GM23338 (cell line): ENCODE measurements at regions not wholly inside any gene's neighbourhood (a gene's known extent, or its start where the extent isn't known, plus 50 kb on each side); places are given as distances from the start of the nearest gene placed in this dataset.

Source experiments
- CREB1 ChIP-seq: fragments of 250-450 bp; sonication (Bioruptor Pico); IDR thresholded peaks from 2 replicates; pipeline ENCODE4 v1.5.0; 2020; ENCODE audit warnings: low read depth, mild to moderate bottlenecking, moderate library complexity
- CTCF ChIP-seq, 2 experiments: fragments of 200-600 bp in 1 of 2; sonication (generic) in 1 of 2; conservative IDR thresholded peaks; 2 replicates each; pipeline versions ENCODE4 v1.5.1 to v1.6.1; 2016 to 2017; ENCODE audit warnings: antibody characterized with exemption in 2 of 2, low read depth in 2 of 2, mild to moderate bottlenecking in 2 of 2, moderate library complexity in 1 of 2
- ETS1 ChIP-seq: IDR thresholded peaks from 2 replicates; pipeline ENCODE4 v1.6.1; 2016; ENCODE audit warnings: antibody characterized with exemption
- EZH2 ChIP-seq: fragments of 200-600 bp; sonication (generic); IDR thresholded peaks from one replicate; pipeline ENCODE4 v1.8.0; 2017; ENCODE audit warnings: antibody characterized with exemption, mild to moderate bottlenecking, low read depth; ENCODE audit not compliant: unreplicated experiment
- EZH2phosphoT487 ChIP-seq: fragments of 200-600 bp; sonication (generic); IDR thresholded peaks from one replicate; pipeline ENCODE4 v1.8.1; 2018; ENCODE audit warnings: antibody characterized with exemption; ENCODE audit not compliant: unreplicated experiment
- JUNB ChIP-seq: IDR thresholded peaks from one replicate; pipeline ENCODE4 v1.6.1; 2016; ENCODE audit warnings: antibody characterized with exemption; ENCODE audit not compliant: unreplicated experiment
- NANOG ChIP-seq: IDR thresholded peaks from 2 replicates; pipeline ENCODE4 v1.6.1; 2016; ENCODE audit warnings: antibody characterized with exemption, borderline replicate concordance
- POLR2AphosphoS5 ChIP-seq: IDR thresholded peaks from 2 replicates; pipeline ENCODE4 v1.6.1; 2016; ENCODE audit warnings: antibody characterized with exemption, low read depth
- REST ChIP-seq: IDR thresholded peaks from one replicate; pipeline ENCODE4 v1.6.1; 2018; ENCODE audit warnings: antibody characterized with exemption; ENCODE audit not compliant: unreplicated experiment
- STAT1 ChIP-seq: IDR thresholded peaks from one replicate; pipeline ENCODE4 v1.6.1; 2016; ENCODE audit warnings: antibody characterized with exemption; ENCODE audit not compliant: unreplicated experiment
- ZNF114 ChIP-seq: fragments of 250-450 bp; sonication (Bioruptor Pico); IDR thresholded peaks from 2 replicates; pipeline ENCODE4 v1.5.0; 2020; ENCODE audit warnings: mild to moderate bottlenecking, moderate library complexity
- ZNF331 ChIP-seq: fragments of 250-450 bp; sonication (Bioruptor Pico); IDR thresholded peaks from 2 replicates; pipeline ENCODE4 v1.5.0; 2020; ENCODE audit warnings: low read depth, mild to moderate bottlenecking, moderate library complexity

GRCh38 chr7:80054356-80054755, 80.3 kb upstream of the GNAI1 start:
- TF ChIP-seq CTCF (conservative IDR thresholded peaks at IDR 0.05; ENCODE audit: low read depth in 2 of 2), result no peak
- TF ChIP-seq EZH2, result no peak
- TF ChIP-seq REST, result no peak
- TF ChIP-seq ZNF114 (CRISPR knock-in tag), result no peak
- no peak for TF ChIP-seq JUNB
- TF ChIP-seq POLR2AphosphoS5, result no peak
- no peak for TF ChIP-seq EZH2phosphoT487
- no peak for TF ChIP-seq CREB1
- TF ChIP-seq ZNF331 (CRISPR knock-in tag), result no peak
- no peak for TF ChIP-seq ETS1
- no peak for TF ChIP-seq NANOG
- no peak for TF ChIP-seq STAT1
